ENCODE measurements at regions not wholly inside any gene's neighbourhood (a gene's known extent, or its start where the extent isn't known, plus 50 kb on each side); places are given as distances from the start of the nearest gene placed in this dataset.

- TF ChIP-seq POLR2AphosphoS5 (IDR thresholded peaks at IDR 0.05; ENCODE audit: borderline replicate concordance, low read depth, low read length) (no peak), EZH2 (IDR thresholded peaks at IDR 0.05) (no peak), FOXP2 (optimal IDR thresholded peaks at IDR 0.05; ENCODE audit: control extremely low read depth, extremely low read length, insufficient read depth) (no peak)
Measured at GRCh38 chr1:79193211-79194079, 186.9 kb upstream of the ADGRL4 start.

Data from SK-N-MC (cell line).